ENCODE measurements at regions not wholly inside any gene's neighbourhood (a gene's known extent, or its start where the extent isn't known, plus 50 kb on each side); places are given as distances from the start of the nearest gene placed in this dataset.

GRCh38 chr15:96916750-96917149 lies 586.2 kb downstream of the NR2F2 start:
- TF ChIP-seq ZNF274 (CRISPR knock-in tag; IDR thresholded peaks at IDR 0.05): no peak
- TF ChIP-seq FOSL1 (CRISPR knock-in tag; IDR thresholded peaks at IDR 0.05; ENCODE audit: borderline replicate concordance): no peak
- TF ChIP-seq, protein P1, sequence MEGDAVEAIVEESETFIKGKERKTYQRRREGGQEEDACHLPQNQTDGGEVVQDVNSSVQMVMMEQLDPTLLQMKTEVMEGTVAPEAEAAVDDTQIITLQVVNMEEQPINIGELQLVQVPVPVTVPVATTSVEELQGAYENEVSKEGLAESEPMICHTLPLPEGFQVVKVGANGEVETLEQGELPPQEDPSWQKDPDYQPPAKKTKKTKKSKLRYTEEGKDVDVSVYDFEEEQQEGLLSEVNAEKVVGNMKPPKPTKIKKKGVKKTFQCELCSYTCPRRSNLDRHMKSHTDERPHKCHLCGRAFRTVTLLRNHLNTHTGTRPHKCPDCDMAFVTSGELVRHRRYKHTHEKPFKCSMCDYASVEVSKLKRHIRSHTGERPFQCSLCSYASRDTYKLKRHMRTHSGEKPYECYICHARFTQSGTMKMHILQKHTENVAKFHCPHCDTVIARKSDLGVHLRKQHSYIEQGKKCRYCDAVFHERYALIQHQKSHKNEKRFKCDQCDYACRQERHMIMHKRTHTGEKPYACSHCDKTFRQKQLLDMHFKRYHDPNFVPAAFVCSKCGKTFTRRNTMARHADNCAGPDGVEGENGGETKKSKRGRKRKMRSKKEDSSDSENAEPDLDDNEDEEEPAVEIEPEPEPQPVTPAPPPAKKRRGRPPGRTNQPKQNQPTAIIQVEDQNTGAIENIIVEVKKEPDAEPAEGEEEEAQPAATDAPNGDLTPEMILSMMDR (CRISPR knock-in tag; IDR thresholded peaks at IDR 0.05): no peak
- no peak for TF ChIP-seq KAT2B (IDR thresholded peaks at IDR 0.05; ENCODE audit: borderline replicate concordance, low read depth, low read length)
- no peak for TF ChIP-seq CHCHD3 (CRISPR knock-in tag; IDR thresholded peaks at IDR 0.05)
- no peak for TF ChIP-seq SP1 (IDR thresholded peaks at IDR 0.05)
- no peak for TF ChIP-seq SP1 (CRISPR knock-in tag; IDR thresholded peaks at IDR 0.05)
- no peak for TF ChIP-seq TP53 (CRISPR knock-in tag; conservative IDR thresholded peaks at IDR 0.05)
- no peak for TF ChIP-seq GLMP (CRISPR knock-in tag; IDR thresholded peaks at IDR 0.05; ENCODE audit: borderline replicate concordance)
- TF ChIP-seq ERF (CRISPR knock-in tag; IDR thresholded peaks at IDR 0.05): no peak

Measured in HepG2 (cell line).